ENCODE measurements at regions not wholly inside any gene's neighbourhood (a gene's known extent, or its start where the extent isn't known, plus 50 kb on each side); places are given as distances from the start of the nearest gene placed in this dataset.

DNA sequence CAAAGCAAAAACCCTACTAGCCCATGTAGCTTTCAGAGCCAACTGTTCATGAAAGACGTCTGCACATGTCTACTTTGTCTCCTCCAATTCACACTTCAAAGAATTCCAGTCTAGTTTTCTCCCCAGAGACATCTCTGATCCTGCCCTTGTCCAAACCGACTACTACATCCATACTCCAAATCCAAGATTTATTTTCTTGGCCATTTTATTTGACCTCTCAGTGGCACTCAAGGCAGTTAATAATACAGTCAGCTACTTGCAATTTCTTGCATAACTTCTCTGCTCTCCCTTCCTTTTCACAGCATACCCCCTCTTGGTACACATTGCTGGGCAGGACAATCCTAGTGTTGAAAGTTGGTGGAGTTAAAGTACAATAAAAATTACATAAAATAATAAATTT lies 170.9 kb upstream of the INHBA start:
- no peak for TF ChIP-seq EZH2 (IDR thresholded peaks at IDR 0.05)
- TF ChIP-seq, protein P1, sequence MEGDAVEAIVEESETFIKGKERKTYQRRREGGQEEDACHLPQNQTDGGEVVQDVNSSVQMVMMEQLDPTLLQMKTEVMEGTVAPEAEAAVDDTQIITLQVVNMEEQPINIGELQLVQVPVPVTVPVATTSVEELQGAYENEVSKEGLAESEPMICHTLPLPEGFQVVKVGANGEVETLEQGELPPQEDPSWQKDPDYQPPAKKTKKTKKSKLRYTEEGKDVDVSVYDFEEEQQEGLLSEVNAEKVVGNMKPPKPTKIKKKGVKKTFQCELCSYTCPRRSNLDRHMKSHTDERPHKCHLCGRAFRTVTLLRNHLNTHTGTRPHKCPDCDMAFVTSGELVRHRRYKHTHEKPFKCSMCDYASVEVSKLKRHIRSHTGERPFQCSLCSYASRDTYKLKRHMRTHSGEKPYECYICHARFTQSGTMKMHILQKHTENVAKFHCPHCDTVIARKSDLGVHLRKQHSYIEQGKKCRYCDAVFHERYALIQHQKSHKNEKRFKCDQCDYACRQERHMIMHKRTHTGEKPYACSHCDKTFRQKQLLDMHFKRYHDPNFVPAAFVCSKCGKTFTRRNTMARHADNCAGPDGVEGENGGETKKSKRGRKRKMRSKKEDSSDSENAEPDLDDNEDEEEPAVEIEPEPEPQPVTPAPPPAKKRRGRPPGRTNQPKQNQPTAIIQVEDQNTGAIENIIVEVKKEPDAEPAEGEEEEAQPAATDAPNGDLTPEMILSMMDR (IDR thresholded peaks at IDR 0.05), result no peak

All from neural progenitor cell (in vitro differentiated cells).